Coronary artery (tissue), 2 donors: ENCODE measurements at regions not wholly inside any gene's neighbourhood (a gene's known extent, or its start where the extent isn't known, plus 50 kb on each side); places are given as distances from the start of the nearest gene placed in this dataset.

ENCODE experiments used
- DNase-seq: peaks from one replicate; pipeline ENCODE4 v3.0.0-alpha.2; 2017; ENCODE audit warnings: low spot score
- H3K27ac ChIP-seq, 2 donors: fragments of 200-600 bp; sonication (generic); one replicate each; pipeline ENCODE4 v1.5.1; 2016 to 2019
- H3K4me3 ChIP-seq: fragments of 200-600 bp; sonication (generic); 2 replicates; pipeline ENCODE4 v1.5.1; 2016; ENCODE audit warnings: mild to moderate bottlenecking, moderate library complexity
- TF ChIP-seq, protein P1 (sequence below): fragments of 200-600 bp; sonication (generic); IDR thresholded peaks from one replicate; pipeline ENCODE4 v1.5.1; 2019; ENCODE audit warnings: antibody characterized with exemption

DNA sequence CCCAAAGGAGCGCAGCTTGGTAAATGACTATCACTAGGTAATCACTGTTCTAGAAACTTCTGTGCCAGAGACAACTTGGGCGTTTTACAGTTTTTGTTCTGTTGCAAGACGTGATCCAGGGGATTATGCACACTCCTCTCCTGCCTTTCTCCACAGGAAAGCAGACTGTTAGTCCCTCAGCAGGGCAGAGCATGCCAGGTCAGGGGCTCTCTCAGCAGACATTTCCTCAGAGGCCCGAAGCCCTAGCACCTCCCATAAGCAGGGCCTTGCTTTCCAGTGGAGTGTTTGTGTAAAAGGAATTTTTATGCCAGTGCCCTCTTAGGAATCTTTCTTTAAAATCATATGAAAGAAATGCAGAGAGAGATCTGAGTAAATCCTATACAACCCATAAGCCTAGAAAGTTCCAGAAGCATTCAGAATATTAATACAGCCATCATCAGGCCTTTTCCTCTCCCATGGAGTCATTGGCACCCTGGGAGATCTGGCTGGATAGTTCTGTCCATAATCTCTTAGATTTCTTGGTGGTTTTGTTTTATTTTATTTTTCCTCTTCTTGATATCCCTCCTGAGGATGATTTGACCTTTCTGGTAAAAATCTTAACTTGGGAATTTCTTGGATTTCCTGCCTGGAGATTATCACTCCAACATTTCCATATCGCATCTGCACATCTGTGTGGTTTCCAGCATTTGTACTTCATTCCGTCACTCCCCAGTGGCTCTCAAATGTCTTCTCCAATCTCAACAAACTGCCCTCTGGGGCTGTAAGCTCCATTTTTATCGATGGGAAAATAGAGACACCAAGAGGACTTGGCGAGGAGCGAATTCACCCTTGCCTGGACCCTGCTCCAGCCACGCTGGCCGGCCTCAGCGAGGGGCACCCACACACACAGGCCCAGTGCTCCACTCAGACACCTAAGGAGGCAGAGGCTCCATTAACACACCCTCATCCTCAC is 116.1 kb downstream of the PSMG1 start:
- peak overlapping the region; percentile 7 to 64 for H3K27ac ChIP-seq
- H3K4me3 ChIP-seq = no peak overlapping the region
- TF ChIP-seq, protein P1, sequence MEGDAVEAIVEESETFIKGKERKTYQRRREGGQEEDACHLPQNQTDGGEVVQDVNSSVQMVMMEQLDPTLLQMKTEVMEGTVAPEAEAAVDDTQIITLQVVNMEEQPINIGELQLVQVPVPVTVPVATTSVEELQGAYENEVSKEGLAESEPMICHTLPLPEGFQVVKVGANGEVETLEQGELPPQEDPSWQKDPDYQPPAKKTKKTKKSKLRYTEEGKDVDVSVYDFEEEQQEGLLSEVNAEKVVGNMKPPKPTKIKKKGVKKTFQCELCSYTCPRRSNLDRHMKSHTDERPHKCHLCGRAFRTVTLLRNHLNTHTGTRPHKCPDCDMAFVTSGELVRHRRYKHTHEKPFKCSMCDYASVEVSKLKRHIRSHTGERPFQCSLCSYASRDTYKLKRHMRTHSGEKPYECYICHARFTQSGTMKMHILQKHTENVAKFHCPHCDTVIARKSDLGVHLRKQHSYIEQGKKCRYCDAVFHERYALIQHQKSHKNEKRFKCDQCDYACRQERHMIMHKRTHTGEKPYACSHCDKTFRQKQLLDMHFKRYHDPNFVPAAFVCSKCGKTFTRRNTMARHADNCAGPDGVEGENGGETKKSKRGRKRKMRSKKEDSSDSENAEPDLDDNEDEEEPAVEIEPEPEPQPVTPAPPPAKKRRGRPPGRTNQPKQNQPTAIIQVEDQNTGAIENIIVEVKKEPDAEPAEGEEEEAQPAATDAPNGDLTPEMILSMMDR = no peak
- no peak for DNase-seq

- TF ChIP-seq, protein P1 = no peak
- Histone ChIP-seq H3K27ac (no peak overlapping the region), H3K4me3 (no peak overlapping the region)
- no peak for DNase-seq
These were observed 117.3 kb downstream of the PSMG1 start for GRCh38 chr21:39065917-39066316.

DNA sequence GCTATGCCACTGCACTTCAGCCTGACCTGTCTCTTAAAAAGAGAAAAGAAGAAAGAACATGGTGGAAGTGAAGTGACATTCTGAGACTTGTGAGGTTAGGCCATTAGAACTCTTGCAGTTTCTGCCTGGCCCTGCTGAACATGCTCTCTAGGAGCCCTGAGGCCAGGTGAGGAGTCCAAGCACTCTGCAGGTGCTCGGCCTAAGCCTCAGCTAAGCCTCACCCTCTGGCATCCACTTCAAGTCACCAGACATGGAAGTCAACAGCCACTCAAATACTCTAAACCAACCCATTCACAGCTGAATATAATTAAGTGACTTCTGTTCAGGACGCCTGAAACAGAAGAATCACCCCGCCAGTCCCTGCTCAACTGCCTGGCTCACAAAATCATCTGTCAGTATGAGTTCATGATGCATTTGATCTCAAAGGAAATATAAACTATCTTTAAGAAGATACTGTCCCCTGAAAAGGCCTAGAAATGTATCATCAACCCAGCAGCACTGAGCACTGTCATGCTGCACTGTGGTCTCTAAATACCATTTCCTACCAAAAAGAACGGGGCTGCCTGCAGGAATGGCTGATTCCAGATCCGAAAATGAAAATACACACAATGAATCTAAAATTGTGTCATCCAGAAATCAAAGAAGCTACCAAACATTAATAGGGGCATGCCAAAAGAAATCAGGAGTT is 118.8 kb downstream of the PSMG1 start:
- Histone ChIP-seq H3K4me3 (no peak overlapping the region), H3K27ac (no peak overlapping the region)
- DNase-seq = no peak
- TF ChIP-seq, protein P1 = no peak

DNA sequence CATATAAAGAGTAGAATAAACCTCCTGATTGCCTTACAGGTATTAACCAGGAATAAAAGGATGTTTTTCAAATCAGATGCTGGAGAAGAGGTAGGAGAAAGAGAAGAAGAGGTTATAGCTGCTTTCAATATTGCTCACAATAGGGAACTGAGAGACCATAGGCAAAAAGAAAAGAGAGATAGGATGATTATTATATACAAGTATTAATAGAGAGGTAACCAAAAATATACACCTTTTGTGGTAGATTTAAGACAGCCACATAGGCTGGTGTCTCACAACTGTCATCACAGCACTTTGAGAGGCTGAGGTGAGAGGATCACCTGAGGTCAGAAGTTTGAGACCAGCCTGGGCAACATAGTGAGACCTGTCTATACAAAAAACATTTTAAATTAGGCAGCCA is 119.7 kb downstream of the PSMG1 start:
- H3K27ac ChIP-seq = no peak overlapping the region

DNA sequence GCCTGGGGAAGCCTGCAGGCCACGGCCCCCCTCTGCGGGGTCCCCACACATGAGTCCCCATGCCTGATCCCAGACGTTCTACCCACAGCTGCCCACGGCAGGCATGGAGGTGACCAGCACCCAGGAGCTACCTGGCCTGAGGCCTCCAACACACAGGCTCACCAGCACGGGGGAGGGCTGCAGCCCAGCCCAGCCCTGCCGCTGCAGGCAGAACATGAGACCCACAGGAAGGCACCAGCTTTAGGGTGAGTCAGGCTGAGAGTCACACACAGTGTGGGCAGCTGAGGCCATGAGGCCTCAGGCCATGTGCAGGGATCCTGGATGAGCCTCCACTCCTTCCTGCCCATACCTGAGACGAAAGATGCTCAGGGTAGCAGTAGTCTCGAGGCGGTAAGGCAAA is 121.1 kb downstream of the PSMG1 start:
- no peak overlapping the region for H3K4me3 ChIP-seq
- no peak overlapping the region for H3K27ac ChIP-seq
- TF ChIP-seq, protein P1 = no peak
- no peak for DNase-seq

More for the DNA sequence above, 119.7 kb downstream of the PSMG1 start:
- DNase-seq = no peak
- H3K4me3 ChIP-seq = no peak overlapping the region
- TF ChIP-seq, protein P1 = no peak

- no peak for DNase-seq
- H3K4me3 ChIP-seq = no peak overlapping the region
- TF ChIP-seq, protein P1 = no peak
- H3K27ac ChIP-seq = no peak overlapping the region
These were observed 121.5 kb downstream of the PSMG1 start for GRCh38 chr21:39061766-39062165.
